Mesendoderm (in vitro differentiated cells): ENCODE measurements at regions not wholly inside any gene's neighbourhood (a gene's known extent, or its start where the extent isn't known, plus 50 kb on each side); places are given as distances from the start of the nearest gene placed in this dataset.
"Not testable (repeated sequence)": the region's sequence is repeated elsewhere in the genome, so short reads cannot be mapped to it uniquely, and the experiment has no call there.

ENCODE experiments used
- DNase-seq: peaks from one replicate; pipeline ENCODE4 v3.0.0; 2013
- H2AK5ac ChIP-seq: 2 replicates; pipeline ENCODE4 v1.6.1; 2013; ENCODE audit warnings: low read length, inconsistent platforms
- H2BK120ac ChIP-seq: 2 replicates; pipeline ENCODE4 v1.6.1; 2013; ENCODE audit warnings: low read depth, mild to moderate bottlenecking, low read length, moderate library complexity, mixed read lengths
- H2BK15ac ChIP-seq: replicated peaks from 2 replicates; pipeline ENCODE4 v1.6.1; 2013; ENCODE audit warnings: low read depth, mild to moderate bottlenecking, moderate library complexity
- H2BK5ac ChIP-seq: 2 replicates; pipeline ENCODE4 v1.6.1; 2013; ENCODE audit warnings: low read length, inconsistent platforms
- H3K18ac ChIP-seq: 2 replicates; pipeline ENCODE4 v1.6.1; 2013; ENCODE audit warnings: mild to moderate bottlenecking, low read length, mixed read lengths
- H3K23ac ChIP-seq: one replicate; pipeline ENCODE4 v1.6.1; 2013; ENCODE audit warnings: low read length
- H3K27ac ChIP-seq: 2 replicates; pipeline ENCODE4 v1.5.1; 2013; ENCODE audit warnings: low read depth, mild to moderate bottlenecking, inconsistent platforms, low read length, moderate library complexity
- H3K27me3 ChIP-seq: 2 replicates; pipeline ENCODE4 v1.6.1; 2013; ENCODE audit warnings: low read length, control low read depth, mild to moderate bottlenecking, inconsistent platforms; ENCODE audit not compliant: insufficient read depth, poor library complexity
- H3K36me3 ChIP-seq: 2 replicates; pipeline ENCODE4 v1.6.1; 2013; ENCODE audit warnings: low read length, inconsistent platforms; ENCODE audit not compliant: control insufficient read depth, insufficient read depth
- H3K4ac ChIP-seq: one replicate; pipeline ENCODE4 v1.6.1; 2013; ENCODE audit warnings: low read depth, mild to moderate bottlenecking, low read length, moderate library complexity
- H3K4me1 ChIP-seq: 2 replicates; pipeline ENCODE4 v1.6.1; 2013; ENCODE audit warnings: low read depth, low read length, inconsistent platforms; ENCODE audit not compliant: control insufficient read depth
- H3K4me2 ChIP-seq: 2 replicates; pipeline ENCODE4 v1.6.1; 2013; ENCODE audit warnings: low read length
- H3K4me3 ChIP-seq: 2 replicates; pipeline ENCODE4 v1.5.1; 2013; ENCODE audit warnings: mild to moderate bottlenecking, low read length
- H3K56ac ChIP-seq: one replicate; pipeline ENCODE4 v1.6.1; 2013; ENCODE audit warnings: low read length
- H3K79me1 ChIP-seq: 2 replicates; pipeline ENCODE4 v1.6.1; 2013; ENCODE audit warnings: low read length, inconsistent platforms
- H3K79me2 ChIP-seq: 2 replicates; pipeline ENCODE4 v1.6.1; 2013; ENCODE audit warnings: mild to moderate bottlenecking, low read length; ENCODE audit not compliant: control insufficient read depth, insufficient read depth
- H3K9ac ChIP-seq: 2 replicates; pipeline ENCODE4 v1.6.1; 2013; ENCODE audit warnings: low read length, inconsistent platforms
- H4K5ac ChIP-seq: one replicate; pipeline ENCODE4 v1.6.1; 2013; ENCODE audit warnings: low read length
- H4K8ac ChIP-seq: one replicate; pipeline ENCODE4 v1.6.1; 2013; ENCODE audit warnings: low read depth, mild to moderate bottlenecking, control low read depth, low read length, moderate library complexity
- WGBS: extraction: QIAGEN DNeasy Blood & Tissue Kit; methylation state at CpG from one replicate; pipeline ENCODE4 v1.1.7; 2013; ENCODE audit warnings: low lambda C conversion rate, missing lambda C conversion rate; ENCODE audit not compliant: insufficient coverage; ENCODE audit errors: extremely low coverage; 5-methylcytosine and 5-hydroxymethylcytosine counted together

DNA sequence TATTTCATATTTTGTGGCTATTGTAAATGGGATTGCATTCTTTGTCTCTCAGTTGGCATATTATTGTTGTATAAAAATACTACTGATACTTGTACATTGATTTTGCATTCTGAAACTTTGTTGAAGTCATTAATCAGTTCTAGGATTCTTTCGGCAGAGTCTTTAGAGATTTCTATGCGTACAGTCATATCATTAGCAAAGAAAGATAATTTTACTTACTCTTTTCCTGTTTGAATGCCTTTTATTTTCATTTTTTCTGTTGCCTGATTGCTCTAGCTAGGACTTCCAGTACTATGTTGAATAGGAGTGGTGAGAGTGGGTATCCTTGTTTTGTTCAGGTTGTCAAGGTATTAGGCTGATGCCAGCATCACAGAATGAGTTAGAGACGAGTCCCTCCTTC lies 722.0 kb upstream of the PCDH10 start:
- H3K4me2 ChIP-seq = no peak overlapping the region
- H3K9ac ChIP-seq = no peak overlapping the region
- no peak overlapping the region for H2AK5ac ChIP-seq
- no peaks in the 10 kb centered on the region for H3K79me2 ChIP-seq
- no peak overlapping the region for H3K18ac ChIP-seq
- no peak overlapping the region for H4K8ac ChIP-seq
- H2BK120ac ChIP-seq = no peak overlapping the region
- H3K27ac ChIP-seq = no peak overlapping the region
- DNase-seq = no peak
- WGBS = no CpG with 5 or more reads among the region's 3 CpGs
- H3K4me1 ChIP-seq = no peaks in the 10 kb centered on the region
- H3K56ac ChIP-seq = no peak overlapping the region
- no peak overlapping the region for H2BK15ac ChIP-seq
- no peak overlapping the region for H3K4me3 ChIP-seq
- H3K79me1 ChIP-seq = no peaks in the 10 kb centered on the region
- H3K36me3 ChIP-seq = no peaks in the 10 kb centered on the region
- H4K5ac ChIP-seq = no peak overlapping the region
- H3K23ac ChIP-seq = no peak overlapping the region
- no peaks in the 10 kb centered on the region for H3K27me3 ChIP-seq
- no peak overlapping the region for H3K4ac ChIP-seq
- H2BK5ac ChIP-seq = no peak overlapping the region

- Histone ChIP-seq H3K56ac (no peak overlapping the region), H3K27me3 (no peaks in the 10 kb centered on the region), H3K23ac (no peak overlapping the region), H4K5ac (no peak overlapping the region), H3K18ac (no peak overlapping the region), H3K4me2 (no peak overlapping the region), H2BK120ac (no peak overlapping the region), H3K79me1 (no peaks in the 10 kb centered on the region), H4K8ac (no peak overlapping the region), H3K9ac (no peak overlapping the region), H3K4ac (no peak overlapping the region), H2AK5ac (no peak overlapping the region), H3K36me3 (no peaks in the 10 kb centered on the region), H3K79me2 (no peaks in the 10 kb centered on the region), H3K27ac (no peak overlapping the region), H3K4me3 (no peak overlapping the region), H2BK15ac (no peak overlapping the region), H2BK5ac (no peak overlapping the region), H3K4me1 (no peaks in the 10 kb centered on the region)
- no peak for DNase-seq
Observed at GRCh38 chr4:132437117-132437516, 712.0 kb upstream of the PCDH10 start.

DNA sequence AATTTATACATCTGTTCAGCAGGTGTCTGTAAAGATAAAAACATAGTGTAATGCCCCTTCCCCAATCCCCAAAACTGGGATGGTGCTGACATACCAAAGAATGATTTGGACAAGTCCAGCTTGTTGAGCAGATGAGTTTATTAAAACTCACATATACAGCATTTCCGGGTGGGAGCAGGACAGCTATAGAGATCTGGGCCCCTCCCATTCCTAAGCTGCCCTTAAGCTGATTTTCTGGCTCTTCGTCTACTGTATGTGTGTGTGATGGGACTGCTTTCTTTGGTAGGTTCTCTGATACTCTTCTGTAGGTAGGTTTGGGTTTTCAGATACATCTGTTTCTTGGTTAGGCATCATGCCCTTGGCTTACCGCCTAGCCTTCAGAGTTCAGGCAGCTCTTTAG lies 703.7 kb upstream of the PCDH10 start:
- WGBS = no CpG with 5 or more reads among the region's 3 CpGs
- no peak for DNase-seq
- Histone ChIP-seq H3K18ac (no peak overlapping the region), H3K27ac (no peak overlapping the region), H3K9ac (no peak overlapping the region), H4K5ac (no peak overlapping the region), H2BK15ac (no peak overlapping the region), H3K56ac (no peak overlapping the region), H3K36me3 (no peaks in the 10 kb centered on the region), H3K79me1 (no peaks in the 10 kb centered on the region), H3K4me2 (no peak overlapping the region), H2BK5ac (no peak overlapping the region), H3K4ac (no peak overlapping the region), H4K8ac (no peak overlapping the region), H3K27me3 (no peaks in the 10 kb centered on the region), H3K23ac (no peak overlapping the region), H3K79me2 (no peaks in the 10 kb centered on the region), H2AK5ac (no peak overlapping the region), H2BK120ac (no peak overlapping the region), H3K4me1 (no peaks in the 10 kb centered on the region), H3K4me3 (no peak overlapping the region)

DNA sequence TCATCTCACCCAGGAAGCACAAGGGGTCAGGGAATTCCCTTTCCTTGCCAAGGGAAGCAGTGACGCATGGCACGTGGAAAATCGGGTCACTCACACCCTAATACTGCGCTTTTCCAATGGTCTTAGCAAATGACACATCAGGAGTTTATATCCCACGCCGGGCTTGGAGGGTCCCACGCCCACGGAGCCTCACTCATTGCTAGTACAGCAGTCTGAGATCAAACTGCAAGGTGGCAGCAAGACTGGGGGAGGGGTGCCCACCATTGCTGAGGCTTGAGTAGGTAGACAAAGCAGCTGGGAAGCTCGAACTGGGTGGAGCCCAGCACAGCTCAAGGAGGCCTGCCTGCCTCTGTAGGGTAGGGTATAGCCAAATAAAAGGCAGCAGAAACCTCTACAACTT lies 691.1 kb upstream of the PCDH10 start:
- H2BK15ac ChIP-seq, H3K79me1 ChIP-seq, H3K27me3 ChIP-seq, H3K18ac ChIP-seq, H2AK5ac ChIP-seq, H3K79me2 ChIP-seq, H2BK5ac ChIP-seq, H3K27ac ChIP-seq, DNase-seq, H3K4me2 ChIP-seq, H3K4me1 ChIP-seq, H4K8ac ChIP-seq, H2BK120ac ChIP-seq, H3K4ac ChIP-seq, H3K23ac ChIP-seq, H3K4me3 ChIP-seq, H4K5ac ChIP-seq, H3K56ac ChIP-seq, H3K36me3 ChIP-seq, H3K9ac ChIP-seq: not testable (repeated sequence)
- WGBS = no CpG with 5 or more reads among the region's 9 CpGs

- H3K4ac ChIP-seq = no peak overlapping the region
- no CpG with 5 or more reads among the region's 2 CpGs for WGBS
- H4K5ac ChIP-seq = no peak overlapping the region
- no peak overlapping the region for H3K18ac ChIP-seq
- no peak overlapping the region for H3K4me3 ChIP-seq
- H2AK5ac ChIP-seq = no peak overlapping the region
- no peaks in the 10 kb centered on the region for H3K36me3 ChIP-seq
- DNase-seq = no peak
- H3K79me1 ChIP-seq = no peaks in the 10 kb centered on the region
- no peak overlapping the region for H2BK120ac ChIP-seq
- H3K56ac ChIP-seq = no peak overlapping the region
- H3K4me2 ChIP-seq = no peak overlapping the region
- H3K27me3 ChIP-seq = no peaks in the 10 kb centered on the region
- H3K4me1 ChIP-seq = no peaks in the 10 kb centered on the region
- no peak overlapping the region for H3K23ac ChIP-seq
- H2BK15ac ChIP-seq = no peak overlapping the region
- no peaks in the 10 kb centered on the region for H3K79me2 ChIP-seq
- no peak overlapping the region for H4K8ac ChIP-seq
- no peak overlapping the region for H3K9ac ChIP-seq
- H3K27ac ChIP-seq = no peak overlapping the region
- no peak overlapping the region for H2BK5ac ChIP-seq
Observed at GRCh38 chr4:132479543-132479942, 669.6 kb upstream of the PCDH10 start.

DNA sequence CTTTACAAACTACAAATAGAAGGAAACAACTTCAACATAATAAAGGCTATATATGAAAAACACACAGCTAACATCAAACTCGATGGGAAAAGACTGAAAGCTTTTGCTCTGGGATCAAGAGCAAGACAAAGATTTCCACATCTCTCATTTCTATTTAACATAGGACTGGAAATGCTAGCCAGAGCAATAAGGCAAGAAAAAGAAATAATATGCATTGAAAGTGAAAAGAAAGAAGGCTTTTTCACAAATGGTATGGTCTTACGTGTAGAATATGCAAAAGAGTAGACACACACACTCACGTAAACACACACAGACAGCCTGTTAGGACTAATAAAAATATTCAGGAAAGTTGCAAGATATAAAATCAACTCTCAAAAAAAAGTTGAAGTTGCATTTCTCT lies 660.5 kb upstream of the PCDH10 start:
- Histone ChIP-seq H3K4ac (no peak overlapping the region), H2BK15ac (no peak overlapping the region), H2BK5ac (no peak overlapping the region), H2BK120ac (no peak overlapping the region), H3K36me3 (no peaks in the 10 kb centered on the region), H3K9ac (no peak overlapping the region), H3K18ac (no peak overlapping the region), H3K23ac (no peak overlapping the region), H3K79me2 (no peaks in the 10 kb centered on the region), H3K27ac (no peak overlapping the region), H3K4me3 (no peak overlapping the region), H3K56ac (no peak overlapping the region), H3K4me1 (no peaks in the 10 kb centered on the region), H4K8ac (no peak overlapping the region), H3K27me3 (no peaks in the 10 kb centered on the region), H4K5ac (no peak overlapping the region), H3K79me1 (no peaks in the 10 kb centered on the region), H2AK5ac (no peak overlapping the region), H3K4me2 (no peak overlapping the region)
- no CpG with 5 or more reads among the region's 3 CpGs for WGBS
- no peak for DNase-seq
